GM13976 (cell line): ENCODE measurements at regions not wholly inside any gene's neighbourhood (a gene's known extent, or its start where the extent isn't known, plus 50 kb on each side); places are given as distances from the start of the nearest gene placed in this dataset.

Source experiments
- DNase-seq: peaks from one replicate; pipeline ENCODE4 v3.0.0; 2012; ENCODE audit warnings: low spot score
- CTCF ChIP-seq: IDR thresholded peaks from 2 replicates; pipeline ENCODE4 v1.5.1; 2012; ENCODE audit warnings: borderline replicate concordance, mild to moderate bottlenecking; ENCODE audit not compliant: insufficient read depth; ENCODE audit errors: extremely low read depth, missing control alignments, control extremely low read depth
- in situ Hi-C: fragments of 300-500 bp; cut with MboI; formaldehyde crosslinking; loops from one replicate; pipeline ENCODE4 v1.12.0; 2022; ENCODE audit warnings: low sequenced_read_pairs, mixed read lengths, inconsistent platforms; ENCODE audit not compliant: unreplicated experiment

GRCh38 chrY:19208915-19209314 is 435.4 kb upstream of the HSFY2 start:
- no peak for DNase-seq
- in situ Hi-C loops: no loop called here
- no peak for TF ChIP-seq CTCF

- no peak for TF ChIP-seq CTCF
- in situ Hi-C loops: no loop called here
- DNase-seq: no peak
Observed at GRCh38 chrY:19207048-19207447, 433.5 kb upstream of the HSFY2 start.

GRCh38 chrY:19180824-19181223 is 407.3 kb upstream of the HSFY2 start:
- no peak for TF ChIP-seq CTCF
- no peak for DNase-seq
- in situ Hi-C loops: no loop called here

- TF ChIP-seq CTCF: no peak
- in situ Hi-C loops: no loop called here
- DNase-seq: no peak
Observed at GRCh38 chrY:19168202-19168565, 394.6 kb upstream of the HSFY2 start.

GRCh38 chrY:19167319-19168201 is 394.0 kb upstream of the HSFY2 start:
- TF ChIP-seq CTCF: no peak
- DNase-seq: no peak
- in situ Hi-C loops: no loop called here

GRCh38 chrY:19148783-19149182 is 375.2 kb upstream of the HSFY2 start:
- no peak for DNase-seq
- in situ Hi-C loops: no loop called here
- no peak for TF ChIP-seq CTCF
